ENCODE measurements at regions not wholly inside any gene's neighbourhood (a gene's known extent, or its start where the extent isn't known, plus 50 kb on each side); places are given as distances from the start of the nearest gene placed in this dataset.
"Not testable (repeated sequence)": the region's sequence is repeated elsewhere in the genome, so short reads cannot be mapped to it uniquely, and the experiment has no call there.

DNA sequence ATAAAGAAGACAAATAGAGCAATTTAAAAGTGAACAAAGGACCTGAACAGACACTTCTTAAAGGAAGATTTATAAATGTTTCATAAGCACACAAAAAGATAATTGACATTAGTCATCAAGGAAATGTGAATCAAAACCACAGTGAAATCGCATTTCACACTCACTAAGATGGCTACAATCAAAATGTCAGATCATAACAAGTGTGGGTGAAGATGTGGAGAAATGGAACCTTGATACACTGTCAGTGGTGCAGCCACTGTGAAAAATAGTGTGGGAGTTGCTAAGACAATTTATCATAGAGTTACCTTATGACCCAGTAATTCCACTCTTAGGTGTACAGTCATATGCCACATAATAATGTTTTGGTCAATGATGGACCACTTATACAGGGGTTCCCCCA is 54.5 kb upstream of the HTR4 start:
- no peak for DNase-seq

DNA sequence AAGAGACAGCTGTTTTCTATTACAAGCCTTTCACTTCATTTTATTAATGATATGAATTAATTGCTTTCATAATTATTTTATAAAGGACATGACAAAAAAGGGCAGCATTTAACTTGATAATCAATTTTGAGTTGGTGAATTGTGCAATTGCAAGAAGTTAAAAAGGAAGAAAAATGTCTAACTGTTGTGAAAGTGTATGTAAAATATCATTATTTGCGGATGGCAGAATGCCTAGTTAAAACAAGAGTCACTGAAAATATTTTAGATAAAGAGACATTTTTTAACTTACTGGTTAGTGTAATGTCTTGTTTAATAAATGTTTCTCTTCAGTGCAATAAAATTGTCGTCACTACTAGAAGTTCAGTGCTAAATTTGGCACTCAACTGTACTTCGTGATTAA is 57.6 kb upstream of the HTR4 start:
- no peak for DNase-seq

DNA sequence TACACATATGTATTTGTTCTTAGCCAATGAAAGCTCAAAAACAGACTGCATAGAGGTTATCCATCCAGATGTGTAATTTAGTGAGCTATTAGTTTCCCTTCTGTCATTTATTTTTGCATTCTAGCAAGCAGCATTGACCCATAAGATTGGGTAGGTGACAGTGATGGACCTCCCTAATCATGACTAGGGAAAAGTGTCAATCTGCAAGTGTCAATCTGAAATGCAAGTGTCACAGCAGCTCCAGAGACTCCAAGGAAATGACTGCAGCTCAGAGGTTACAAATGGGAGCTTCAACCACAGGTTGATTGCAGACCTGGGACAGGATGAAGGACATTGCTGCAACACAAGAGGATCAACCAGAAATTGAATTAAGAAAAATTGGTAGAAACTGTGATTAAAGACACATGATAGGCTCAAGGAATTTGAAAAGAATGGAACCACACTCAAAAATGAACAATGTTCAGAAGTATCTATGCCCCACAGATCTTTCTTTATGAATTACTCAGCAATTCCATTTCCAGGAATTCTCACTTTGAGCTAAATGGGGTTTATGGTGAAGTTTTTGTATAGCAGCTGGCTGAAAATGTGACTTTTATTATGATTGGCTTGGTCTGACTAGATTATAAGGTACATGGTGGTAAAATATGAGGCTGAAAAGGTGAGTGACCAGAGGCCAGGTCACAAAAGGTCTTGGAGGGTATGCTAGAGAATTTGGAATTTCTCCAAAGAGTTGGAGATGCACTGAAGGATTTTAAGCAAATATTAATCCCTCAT is 59.6 kb upstream of the HTR4 start:
- no peak for DNase-seq

DNA sequence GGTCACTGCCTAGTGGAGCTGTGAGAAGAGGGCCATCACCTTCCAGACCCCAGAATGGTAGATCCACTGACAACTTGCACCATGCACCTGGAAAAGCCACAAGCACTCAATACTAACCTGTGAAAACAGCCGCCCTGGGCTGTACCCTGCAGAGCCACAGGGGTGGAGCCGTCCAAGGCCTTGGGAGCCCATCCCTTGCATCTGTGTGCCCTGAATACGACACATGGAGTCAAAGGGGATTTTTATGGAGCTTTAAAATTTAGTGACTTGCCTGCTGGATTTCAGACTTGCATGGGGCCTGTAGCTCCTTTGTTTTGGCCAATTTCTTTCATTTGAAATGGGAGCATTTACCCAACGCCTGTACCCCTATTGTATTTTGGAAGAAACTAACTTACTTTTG is 62.4 kb upstream of the HTR4 start:
- DNase-seq = no peak

DNA sequence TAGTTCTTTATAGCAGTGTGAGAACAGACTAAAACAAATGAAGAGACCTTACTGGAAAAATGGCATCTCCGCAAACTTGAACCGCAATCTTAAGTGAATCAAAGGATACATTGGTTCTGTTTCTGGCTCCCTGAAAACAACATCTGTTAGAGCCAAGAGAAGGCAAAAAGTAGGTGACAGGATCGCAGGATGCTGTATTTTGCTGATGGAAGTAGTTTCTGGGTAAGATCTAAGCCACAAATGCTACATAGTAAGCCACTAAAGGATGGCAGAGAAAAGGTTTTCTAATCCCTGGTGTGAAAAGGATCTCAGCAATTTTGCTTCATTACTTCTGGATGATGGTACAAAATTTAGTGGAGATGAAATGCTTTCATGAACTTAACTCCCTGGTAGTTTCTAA is 63.3 kb upstream of the HTR4 start:
- DNase-seq = no peak

DNA sequence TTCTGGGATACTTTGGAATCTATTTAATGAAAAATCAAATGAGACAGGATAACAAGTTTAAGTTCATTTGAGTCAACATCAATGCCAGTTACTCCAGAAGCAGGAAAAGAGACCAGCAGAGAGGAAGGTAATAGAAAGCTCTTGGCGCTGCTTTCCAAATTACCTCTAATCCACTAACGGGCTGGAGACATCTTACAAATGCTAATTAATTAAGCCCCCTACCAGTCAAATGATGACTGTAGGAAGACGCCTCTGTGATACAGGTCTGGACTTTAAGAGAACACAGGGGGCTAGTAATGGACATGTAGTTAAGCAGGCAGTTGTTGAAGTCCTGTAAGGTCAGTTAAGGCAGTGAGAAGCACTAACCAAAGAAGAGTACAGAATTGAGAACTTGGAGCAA is 65.3 kb upstream of the HTR4 start:
- DNase-seq = no peak

DNA sequence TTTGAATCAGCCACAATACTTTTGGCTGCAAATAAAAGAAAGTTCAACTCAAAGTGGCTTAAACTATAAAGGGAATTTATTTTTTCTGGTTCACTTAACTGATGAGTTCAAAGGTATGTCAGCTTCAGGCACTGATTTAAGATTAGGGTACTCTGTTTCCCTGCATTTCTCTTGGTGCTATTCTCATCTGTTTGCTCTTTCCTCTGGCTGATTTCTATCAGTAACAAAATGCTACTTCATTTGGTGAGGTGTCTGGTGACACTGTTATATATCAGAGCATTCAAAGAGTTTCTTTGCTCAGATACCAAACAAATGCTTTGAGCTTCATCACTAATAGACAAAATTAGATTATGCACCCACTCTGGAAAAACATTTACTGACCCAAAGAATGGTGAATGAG is 65.9 kb upstream of the HTR4 start:
- no peak for DNase-seq

DNA sequence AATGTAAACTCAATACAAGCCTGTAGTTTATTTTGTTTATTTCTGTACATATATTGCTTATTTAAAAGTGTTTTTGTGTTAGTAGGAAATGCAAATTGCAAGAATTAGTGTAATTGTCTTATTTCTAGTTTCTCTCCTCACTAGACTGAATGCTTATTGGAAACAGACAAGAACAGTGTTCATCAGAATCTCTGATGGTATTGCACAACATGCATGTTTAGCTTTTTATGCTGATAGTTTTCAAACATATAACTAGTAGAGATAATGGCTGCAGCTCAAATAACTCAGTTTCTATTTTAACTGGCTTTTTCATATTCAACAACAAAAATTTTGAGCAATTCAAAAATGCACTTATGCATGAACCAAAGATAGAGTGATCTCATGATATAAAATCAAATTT is 68.8 kb upstream of the HTR4 start:
- DNase-seq = no peak

DNA sequence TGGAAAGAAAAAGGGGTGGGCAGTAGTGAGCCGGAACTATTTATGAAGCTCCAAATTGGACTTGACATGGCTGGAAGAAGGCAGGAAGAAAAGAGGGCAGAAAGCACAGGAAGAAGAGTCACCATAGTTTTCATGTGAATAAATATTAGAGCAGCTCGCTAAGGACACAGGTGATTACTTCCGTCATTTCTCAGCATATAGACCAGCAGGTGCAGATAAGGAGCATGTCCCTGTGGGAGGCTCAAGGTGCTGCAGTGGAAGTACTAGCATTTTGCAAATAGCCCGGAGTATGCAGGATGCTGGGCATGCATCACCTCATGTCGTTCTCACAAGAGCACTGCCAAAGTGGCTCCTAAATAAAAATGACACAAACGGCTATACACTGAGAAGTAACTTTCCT is 71.3 kb upstream of the HTR4 start:
- DNase-seq = no peak

DNA sequence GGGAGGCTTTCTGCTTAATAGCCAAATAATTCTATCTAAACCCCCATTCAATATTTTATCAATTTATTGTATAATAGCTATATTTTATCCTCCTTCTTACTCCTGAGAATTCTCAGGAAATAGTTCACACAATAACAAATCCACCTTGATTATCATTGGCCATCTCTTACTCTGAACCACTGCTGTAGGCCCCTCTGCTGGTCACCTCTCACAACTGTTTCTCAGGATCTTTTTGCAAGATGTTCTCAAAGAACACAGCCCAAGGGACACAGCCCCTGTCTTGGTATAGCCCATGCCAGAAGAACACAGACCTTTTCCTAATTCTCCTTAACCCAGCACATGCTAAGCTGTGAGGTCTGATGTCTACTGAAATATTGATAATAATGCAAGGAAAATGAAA is 74.9 kb upstream of the HTR4 start:
- DNase-seq = no peak

DNA sequence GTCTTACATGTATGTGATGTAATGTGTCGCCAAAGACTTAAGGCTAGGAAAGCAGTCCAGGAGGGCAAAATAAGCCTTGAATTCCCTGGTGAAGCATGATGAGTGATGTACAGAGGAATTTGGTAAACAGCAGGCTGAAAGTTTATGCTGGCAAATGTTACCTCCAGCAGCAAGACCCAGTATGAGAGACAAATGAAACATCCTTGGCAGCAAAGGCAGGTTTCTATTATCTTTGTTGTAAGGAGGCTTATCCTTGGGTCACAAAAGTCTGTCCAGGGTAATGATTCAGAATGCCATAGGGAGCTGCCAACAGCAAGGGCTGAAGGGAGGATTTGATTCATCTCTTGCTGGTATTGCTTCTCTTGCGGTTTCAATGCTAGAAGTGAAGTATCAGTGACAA is 75.9 kb upstream of the HTR4 start:
- no peak for DNase-seq

DNA sequence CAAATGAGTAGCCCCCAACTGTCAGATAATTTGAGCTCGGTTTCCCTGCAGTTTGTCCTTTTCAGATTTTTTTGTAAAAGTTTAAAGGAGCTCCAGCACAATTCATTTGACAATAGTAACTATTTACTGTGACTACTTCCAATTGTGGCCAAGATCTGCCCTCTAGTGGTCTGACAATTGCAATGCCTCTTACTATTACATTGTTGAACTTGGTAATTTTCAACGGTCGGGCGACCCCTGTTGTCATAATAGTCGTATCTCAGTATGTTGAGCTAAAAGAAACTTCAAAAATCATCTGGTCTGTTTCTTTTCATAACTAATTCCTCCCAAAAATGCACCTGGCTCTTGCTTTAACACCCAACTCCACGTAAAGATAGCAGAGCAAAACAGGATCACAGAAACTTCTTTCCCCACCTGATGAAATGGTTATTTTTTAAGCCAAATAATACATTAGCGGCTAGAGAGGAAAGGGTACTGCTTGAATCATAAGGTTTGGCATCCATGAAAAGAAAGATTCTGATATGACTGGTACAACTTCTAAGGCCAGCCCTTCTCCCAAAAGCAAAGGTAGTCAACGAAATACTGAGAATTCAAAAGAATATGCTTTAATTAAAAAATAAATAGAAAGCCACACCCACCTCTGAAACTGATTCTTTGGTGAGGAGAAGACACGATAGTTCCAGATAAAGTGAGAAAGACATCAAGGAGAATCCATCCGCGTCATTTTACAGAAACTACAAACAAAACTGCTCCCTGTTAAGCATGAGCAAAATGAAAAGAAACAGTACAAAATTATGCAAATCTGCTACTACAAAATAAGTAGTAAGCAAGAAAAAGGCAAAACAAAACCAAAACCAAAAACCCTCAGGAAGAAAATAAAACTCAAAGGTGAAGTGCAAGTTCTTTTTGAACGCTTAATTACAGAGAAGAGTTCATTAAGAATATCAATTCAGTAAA is 76.9 kb upstream of the HTR4 start:
- peak; percentile 64 to 79 for DNase-seq

DNA sequence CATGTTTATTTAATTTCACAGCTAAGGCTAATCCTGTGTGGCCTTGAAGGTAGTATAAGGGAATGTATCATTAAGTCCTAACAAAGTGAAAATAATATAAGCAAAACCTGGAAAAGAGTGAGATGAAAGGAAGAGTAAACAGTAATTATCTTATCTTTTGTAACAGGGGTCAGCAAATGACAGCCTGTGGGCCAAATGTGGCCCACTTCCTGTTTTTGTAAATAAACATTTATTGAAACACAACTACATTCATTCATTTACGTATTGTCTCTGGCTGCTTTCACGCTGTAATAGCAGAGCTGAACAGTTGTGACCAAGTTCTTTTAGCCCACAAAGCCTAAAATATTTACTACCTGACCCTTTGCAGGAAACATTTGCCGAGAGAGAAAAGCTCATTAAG is 78.4 kb upstream of the HTR4 start:
- DNase-seq = no peak

DNA sequence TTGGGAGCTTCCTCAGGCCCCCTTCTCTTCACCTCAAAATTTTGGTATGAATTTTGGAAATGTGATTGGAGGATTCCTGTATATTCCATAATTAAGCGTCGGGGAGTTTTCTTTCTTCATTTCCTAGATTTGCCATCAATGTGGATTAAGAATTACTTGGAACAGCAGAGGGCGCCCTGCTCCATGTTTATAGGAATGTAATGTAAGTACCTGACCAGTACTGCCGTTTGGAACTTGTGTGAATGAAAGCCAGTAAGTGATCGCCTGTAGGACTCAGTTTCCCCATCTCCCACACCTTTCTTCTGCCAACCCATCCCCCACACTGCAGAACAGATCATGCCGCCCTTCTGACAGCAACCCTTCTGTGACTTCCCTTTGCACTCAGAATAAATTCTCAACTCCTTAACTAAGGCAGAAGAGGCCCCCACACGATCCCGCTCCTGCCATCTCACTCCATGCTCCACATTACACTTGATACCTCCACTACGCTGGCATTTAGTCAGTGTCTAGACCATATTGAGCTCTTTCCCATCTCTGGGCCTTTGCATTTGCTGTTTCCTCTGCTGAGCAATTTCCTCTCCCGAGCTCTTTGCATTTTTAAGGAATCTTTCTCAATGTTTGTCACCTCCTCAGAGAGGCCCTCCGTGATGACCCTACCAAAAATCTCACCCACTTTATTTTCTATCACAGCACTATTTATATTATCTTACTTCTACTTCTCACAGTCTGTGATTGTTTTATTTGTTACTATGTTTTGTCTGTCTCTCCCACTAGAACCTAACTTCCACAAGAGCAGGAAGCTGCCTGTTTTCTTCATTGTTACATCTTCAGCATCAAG is 79.5 kb upstream of the HTR4 start:
- peak; percentile 56 to 73 for DNase-seq

DNA sequence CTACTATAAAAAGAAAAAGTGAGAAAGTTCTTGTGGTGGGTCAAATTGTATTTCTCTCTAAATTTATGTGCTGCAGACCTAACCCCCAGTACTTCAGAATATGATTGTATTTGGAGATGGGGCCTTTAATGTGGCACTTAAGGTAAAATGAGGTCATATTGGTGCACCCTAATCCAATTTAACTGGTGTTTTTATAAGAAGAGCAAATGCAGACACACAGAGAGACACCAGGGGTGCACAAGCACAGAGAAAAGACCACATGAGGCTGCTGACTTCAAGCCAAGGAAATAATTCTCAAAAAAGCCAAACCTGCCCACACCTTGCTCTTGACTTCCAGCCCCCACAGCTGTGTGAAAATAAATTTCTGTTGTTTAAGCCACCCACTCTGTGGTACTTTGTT is 80.2 kb upstream of the HTR4 start:
- no peak for DNase-seq

DNA sequence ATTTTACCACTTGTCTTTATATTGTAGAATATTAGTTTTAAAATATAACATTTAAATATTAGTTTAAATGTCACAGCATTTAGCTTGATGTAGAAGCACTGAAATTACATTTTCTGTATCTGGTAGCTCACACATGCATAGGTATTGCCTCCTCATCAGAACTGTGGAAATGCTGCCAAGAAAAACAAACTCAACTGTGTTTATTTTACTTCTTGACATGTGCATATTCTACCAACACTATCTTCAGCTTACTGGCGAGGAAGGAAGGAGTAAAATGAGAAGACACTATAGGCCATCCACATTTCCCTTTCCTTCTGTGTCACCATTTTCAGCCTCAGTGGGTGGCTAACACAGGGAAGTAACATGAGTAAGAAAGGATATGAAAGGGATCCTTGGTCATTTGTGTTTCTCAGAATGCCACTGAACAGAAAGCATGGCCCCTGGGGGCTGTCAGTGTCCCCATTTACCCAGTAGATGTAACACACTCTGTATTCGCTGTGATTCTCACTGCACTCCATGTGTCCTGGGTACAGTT is 81.0 kb upstream of the HTR4 start:
- no peak for DNase-seq

DNA sequence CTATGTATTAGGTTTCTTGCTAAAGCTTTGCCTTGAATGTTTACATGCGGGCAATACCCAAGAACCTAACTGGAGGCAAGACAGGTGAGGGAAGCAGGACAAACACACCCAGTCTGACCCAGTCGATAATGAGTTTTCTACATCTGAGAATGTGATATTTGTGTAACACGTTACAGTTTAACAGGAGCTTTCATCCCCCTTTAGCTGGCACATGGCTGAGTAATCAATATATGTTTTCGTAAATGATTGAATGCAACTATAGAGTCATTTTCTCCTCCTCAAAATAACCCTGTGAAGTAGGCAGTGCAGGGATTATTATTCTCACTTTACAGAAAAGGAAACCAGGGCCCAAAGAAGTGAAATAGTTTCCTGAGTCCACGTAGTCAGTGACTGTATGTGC is 84.7 kb upstream of the HTR4 start:
- DNase-seq = no peak

DNA sequence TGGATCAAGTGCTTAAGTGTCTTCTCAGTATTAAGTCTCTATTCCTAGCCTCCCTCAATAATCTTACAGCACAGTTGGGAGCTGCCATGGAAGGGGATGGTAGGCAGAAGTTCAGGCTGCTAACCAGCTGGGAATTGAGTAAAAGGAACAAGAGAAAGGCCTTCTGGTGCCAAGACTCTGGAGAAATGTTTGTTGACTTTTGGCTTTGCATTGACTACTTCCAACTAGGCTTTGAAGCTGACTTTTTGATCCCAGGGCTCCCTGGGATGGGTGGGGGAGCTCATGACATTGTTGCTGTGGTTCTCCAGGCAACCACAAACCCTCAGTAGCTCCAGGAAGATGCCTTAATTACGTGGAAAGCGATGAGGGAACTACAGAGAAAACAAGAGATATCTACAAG is 85.2 kb upstream of the HTR4 start:
- DNase-seq = no peak

DNA sequence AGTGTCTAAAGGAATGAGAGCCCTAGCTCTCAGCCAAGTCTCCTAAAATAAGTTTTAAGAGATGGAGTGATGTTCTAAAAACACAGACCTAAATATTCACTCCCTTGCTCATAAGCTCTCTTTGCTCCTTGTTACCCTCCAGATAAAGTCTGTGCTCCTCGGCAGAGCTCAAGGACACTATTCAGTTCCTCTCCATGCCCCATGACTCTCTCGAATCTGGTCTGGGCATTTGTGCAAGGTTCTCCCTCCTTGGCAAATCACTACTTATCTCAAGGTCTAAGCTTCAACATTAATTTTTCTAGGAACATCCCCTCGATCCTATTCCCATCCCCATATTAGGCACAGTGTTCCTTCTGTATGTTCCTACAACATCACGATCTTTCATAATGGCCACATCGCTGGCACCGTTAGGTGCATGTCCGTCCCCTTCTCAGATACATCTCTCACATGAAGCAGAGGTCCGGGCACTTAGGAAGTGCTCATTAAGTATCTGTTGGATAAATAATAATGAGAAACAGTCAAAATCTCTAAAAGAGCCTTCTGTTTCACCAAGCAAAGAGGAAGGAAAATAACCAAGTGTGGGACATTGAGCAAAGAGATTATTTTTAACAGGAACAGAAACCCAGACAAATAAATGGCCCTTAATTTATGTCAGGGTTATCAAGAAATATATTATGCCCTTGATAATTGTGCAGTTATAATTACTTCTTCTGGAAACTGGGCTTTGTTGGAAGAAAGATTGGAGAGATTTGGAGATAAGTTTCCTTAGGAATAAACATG is 85.9 kb upstream of the HTR4 start:
- DNase-seq = no peak

DNA sequence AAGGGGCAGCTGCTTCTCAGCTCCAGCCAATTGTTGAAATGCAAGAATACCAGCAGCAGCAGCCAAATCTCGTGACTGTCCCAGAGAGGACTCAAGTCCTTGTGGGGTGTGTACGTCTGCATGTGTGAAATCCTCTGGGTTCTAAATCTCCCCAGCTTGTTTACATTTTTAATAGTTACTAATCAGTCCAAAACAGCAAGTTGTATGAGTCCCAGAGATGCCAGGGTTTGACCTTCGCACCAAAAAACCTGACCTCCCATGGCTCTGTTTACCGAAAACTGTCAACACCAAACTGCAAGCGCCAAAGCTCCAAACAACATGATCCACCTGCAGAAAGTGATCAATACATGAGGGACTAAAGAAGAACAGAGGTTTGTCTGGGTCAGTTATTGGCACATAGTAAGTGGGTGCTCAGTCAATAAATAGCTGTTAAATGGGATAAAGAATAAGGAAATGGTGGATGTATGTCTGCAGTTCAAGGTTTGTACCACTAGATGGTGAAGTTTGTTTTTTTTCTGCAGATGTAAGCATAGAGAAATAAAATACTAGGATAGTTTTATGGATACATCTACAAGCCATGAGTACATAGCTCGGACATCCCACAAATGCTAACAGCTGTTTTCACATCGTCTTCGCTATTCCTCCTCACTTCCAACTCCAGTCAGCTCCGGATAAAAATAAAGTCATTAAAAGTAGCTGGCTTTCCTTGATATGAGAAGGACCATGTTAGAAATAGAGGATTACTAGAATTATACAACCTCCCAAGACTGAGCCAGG is 85.3 kb upstream of the ADRB2 start:
- DNase-seq = peak in 1 of 2 donors; percentile 48

DNA sequence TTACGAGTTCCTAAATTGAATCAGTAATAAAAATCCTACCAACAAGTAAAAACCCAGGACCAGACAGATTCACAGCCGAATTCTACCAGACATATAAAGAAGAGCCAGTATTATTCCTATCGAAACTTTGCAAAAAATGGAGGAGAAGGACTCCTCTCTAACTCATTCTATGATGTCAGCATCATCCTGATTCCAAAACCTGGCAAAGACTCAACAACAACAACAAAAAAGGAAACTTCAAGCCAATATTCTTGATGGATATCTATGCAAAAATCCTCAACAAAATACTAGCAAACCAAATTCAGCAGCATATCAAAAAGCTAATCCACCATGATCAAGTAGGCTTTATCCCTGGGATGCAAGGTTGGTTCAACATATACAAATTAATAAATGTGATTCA is 84.6 kb upstream of the ADRB2 start:
- DNase-seq = not testable (repeated sequence)

All from CD4-positive, alpha-beta T cell treated with Interleukin-1 beta for 1 hour (primary cell).